ENCODE measurements at regions not wholly inside any gene's neighbourhood (a gene's known extent, or its start where the extent isn't known, plus 50 kb on each side); places are given as distances from the start of the nearest gene placed in this dataset.

DNA sequence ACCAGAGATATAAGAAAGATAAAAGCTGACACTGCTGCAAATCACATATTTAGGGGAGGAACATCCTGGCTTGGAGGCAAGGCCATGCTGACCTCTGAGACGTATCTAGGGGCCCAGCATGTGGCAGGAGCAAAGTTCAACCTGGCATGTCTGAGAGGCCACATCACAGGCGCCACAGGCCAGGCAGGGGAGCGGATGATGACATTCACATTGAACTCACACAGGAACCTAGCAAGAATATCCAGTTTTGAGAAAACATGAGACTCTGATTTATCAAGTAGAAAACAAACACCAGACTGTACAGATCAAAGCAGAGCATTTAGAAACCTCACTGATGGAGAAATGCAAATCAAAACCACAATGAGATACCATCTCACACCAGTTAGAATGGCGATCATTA, 64.2 kb upstream of the STK32A start:
- Mint-ChIP-seq H3K36me3 (ENCODE audit: low read depth) (no peaks in the 10 kb centered on the region), H3K27ac (no peak overlapping the region), H3K9me3 (no peaks in the 10 kb centered on the region), H3K27me3 (ENCODE audit: low read depth, poor library complexity) (no peaks in the 10 kb centered on the region), H3K4me3 (no peak overlapping the region), H3K4me1 (peaks cover 14% of the 10 kb centered on the region)
- TF ChIP-seq, protein P1, sequence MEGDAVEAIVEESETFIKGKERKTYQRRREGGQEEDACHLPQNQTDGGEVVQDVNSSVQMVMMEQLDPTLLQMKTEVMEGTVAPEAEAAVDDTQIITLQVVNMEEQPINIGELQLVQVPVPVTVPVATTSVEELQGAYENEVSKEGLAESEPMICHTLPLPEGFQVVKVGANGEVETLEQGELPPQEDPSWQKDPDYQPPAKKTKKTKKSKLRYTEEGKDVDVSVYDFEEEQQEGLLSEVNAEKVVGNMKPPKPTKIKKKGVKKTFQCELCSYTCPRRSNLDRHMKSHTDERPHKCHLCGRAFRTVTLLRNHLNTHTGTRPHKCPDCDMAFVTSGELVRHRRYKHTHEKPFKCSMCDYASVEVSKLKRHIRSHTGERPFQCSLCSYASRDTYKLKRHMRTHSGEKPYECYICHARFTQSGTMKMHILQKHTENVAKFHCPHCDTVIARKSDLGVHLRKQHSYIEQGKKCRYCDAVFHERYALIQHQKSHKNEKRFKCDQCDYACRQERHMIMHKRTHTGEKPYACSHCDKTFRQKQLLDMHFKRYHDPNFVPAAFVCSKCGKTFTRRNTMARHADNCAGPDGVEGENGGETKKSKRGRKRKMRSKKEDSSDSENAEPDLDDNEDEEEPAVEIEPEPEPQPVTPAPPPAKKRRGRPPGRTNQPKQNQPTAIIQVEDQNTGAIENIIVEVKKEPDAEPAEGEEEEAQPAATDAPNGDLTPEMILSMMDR (IDR thresholded peaks at IDR 0.05) = no peak
- no peak for DNase-seq

DNA sequence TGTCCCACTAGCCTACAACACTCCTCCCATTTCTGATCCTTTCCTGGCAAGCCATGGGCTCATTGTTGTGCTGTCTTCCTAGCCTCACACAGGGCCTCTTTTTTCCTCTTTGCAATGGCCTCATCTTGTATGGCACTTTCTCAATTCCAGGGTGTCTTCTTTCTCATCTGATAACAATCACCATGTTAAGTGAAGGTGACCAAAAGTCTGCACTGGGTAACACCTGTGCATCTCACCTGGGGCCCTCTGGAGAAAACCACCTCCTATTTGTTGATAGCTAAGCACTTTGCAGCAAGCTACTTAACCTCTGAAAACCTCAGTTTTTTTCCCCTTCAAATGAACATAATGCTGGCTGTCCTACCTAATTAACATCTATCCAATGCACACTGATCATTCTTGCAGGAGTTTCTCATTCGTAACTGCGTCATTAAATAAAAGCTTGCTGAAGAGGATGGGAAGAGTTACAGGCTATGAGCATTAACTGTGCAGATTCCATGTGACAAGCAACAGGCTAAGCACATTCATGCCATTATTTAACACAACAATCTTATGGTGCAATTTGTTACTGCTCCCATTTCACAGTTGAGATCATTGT, 60.1 kb upstream of the STK32A start:
- TF ChIP-seq, protein P1 (IDR thresholded peaks at IDR 0.05) = no peak
- no peak for DNase-seq
- Mint-ChIP-seq H3K27me3 (ENCODE audit: low read depth, poor library complexity) (peaks cover 4% of the 10 kb centered on the region), H3K27ac (no peak overlapping the region), H3K4me3 (no peak overlapping the region), H3K36me3 (ENCODE audit: low read depth) (no peaks in the 10 kb centered on the region), H3K4me1 (no peaks in the 10 kb centered on the region), H3K9me3 (no peaks in the 10 kb centered on the region)

DNA sequence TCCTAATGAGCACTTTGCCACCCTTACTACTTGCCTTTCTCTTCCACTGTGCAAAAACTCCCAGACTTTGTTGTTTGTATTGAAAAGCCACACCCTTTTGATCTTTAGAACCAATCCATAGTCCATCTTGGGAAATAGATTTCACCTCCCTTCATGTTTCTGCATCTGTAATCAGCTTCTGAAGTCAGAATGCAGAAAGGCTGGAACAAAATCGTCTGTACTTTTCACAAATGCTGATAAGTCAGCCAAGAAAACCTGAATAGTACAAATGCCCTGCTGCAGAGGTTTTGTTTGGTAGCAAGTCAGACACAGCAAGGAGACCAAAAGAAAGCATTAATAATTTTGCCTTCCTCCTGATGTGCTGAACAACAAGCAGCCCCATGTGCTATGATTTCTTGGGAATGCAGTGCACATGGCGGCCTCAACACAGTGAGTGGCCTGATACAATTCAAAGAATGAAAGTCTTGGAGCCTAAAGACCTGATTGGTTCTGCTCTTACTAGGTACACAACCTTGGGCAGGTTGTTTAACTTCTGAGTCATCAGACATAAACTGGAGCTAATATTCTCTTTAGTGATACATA, 59.2 kb upstream of the STK32A start:
- peaks cover 4% of the 10 kb centered on the region for H3K27me3 Mint-ChIP-seq (ENCODE audit: low read depth, poor library complexity)
- no peaks in the 10 kb centered on the region for H3K36me3 Mint-ChIP-seq (ENCODE audit: low read depth)
- DNase-seq = no peak
- no peaks in the 10 kb centered on the region for H3K4me1 Mint-ChIP-seq
- H3K9me3 Mint-ChIP-seq = no peaks in the 10 kb centered on the region
- H3K4me3 Mint-ChIP-seq = no peak overlapping the region
- TF ChIP-seq, protein P1 (IDR thresholded peaks at IDR 0.05) = no peak
- H3K27ac Mint-ChIP-seq = no peak overlapping the region

DNA sequence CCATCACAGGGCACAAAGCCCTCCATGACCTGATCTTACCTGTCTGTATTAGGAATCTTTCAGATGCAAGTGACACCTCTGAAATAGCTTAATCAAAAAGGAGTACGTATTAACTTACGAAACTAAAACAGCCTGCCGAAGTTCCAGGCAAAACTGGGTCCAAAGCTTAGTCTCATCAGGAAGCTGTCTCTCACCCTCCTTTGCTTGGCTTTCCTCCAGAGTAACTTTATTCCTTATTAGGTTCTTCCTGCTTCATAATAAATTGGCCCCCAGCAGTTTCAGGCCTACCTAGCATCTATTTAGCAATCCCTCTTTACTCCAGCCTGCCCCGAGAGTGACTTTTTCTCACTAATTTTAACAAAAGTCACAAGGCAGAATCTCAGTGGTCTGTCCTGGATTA, 58.4 kb upstream of the STK32A start:
- no peak overlapping the region for H3K27ac Mint-ChIP-seq
- H3K4me3 Mint-ChIP-seq = no peak overlapping the region
- peaks cover 5% of the 10 kb centered on the region for H3K27me3 Mint-ChIP-seq (ENCODE audit: low read depth, poor library complexity)
- DNase-seq = no peak
- no peaks in the 10 kb centered on the region for H3K9me3 Mint-ChIP-seq
- no peaks in the 10 kb centered on the region for H3K36me3 Mint-ChIP-seq (ENCODE audit: low read depth)
- TF ChIP-seq, protein P1 (IDR thresholded peaks at IDR 0.05) = no peak
- H3K4me1 Mint-ChIP-seq = no peaks in the 10 kb centered on the region

DNA sequence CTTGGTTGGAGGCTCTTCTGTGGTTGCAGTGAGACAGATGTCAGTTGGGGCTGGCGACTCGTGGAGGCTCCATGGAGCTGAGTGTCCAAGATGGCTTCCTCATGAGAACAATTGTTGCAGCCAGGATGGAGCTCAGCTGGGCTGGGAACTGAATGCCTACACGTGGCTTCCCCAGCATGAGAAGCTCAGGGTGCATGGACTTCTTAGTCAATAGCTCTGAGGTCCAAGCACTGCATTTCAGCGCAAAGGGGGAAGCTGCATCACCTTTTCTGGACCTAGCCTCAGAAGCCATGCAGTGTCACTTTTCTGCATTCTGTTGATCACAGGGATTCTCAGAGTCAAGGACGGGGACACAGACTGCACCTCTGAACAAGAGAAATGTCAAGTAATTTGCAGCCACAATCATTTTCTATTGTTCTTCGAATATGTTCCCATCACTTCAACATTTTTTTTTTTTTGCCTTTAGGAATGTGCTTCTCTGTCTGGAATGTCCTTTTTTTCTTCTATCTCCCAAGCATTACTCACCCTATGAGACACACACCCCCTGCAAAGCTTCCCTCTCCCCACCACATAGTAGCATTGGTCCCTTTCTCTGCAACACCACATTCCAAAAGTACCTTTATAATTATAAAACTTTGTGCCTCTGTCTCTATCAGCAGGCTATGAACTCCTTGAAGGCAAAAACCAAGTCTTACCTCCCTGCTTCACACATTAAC, 57.5 kb upstream of the STK32A start:
- no peak for DNase-seq
- Mint-ChIP-seq H3K9me3 (no peaks in the 10 kb centered on the region), H3K4me3 (no peak overlapping the region), H3K36me3 (ENCODE audit: low read depth) (no peaks in the 10 kb centered on the region), H3K27ac (no peak overlapping the region), H3K4me1 (no peaks in the 10 kb centered on the region), H3K27me3 (ENCODE audit: low read depth, poor library complexity) (peaks cover 11% of the 10 kb centered on the region)
- TF ChIP-seq, protein P1 (IDR thresholded peaks at IDR 0.05) = no peak
